GM23338 (cell line): ENCODE measurements at regions not wholly inside any gene's neighbourhood (a gene's known extent, or its start where the extent isn't known, plus 50 kb on each side); places are given as distances from the start of the nearest gene placed in this dataset.

Source experiments
- ATAC-seq: fragments of 200-7000 bp; cut with Tn5 transposase; 3 replicates; pipeline ENCODE4 v1.9.1; 2020
- DNase-seq: peaks from one replicate; pipeline ENCODE4 v3.0.0-alpha.2; 2015; ENCODE audit warnings: low spot score
- H2AFZ ChIP-seq: fragments of 200-600 bp; sonication (generic); 2 replicates; pipeline ENCODE4 v1.8.0; 2016; ENCODE audit warnings: antibody characterized with exemption, mild to moderate bottlenecking, moderate library complexity
- H3F3A ChIP-seq: fragments of 200-600 bp; sonication (generic); replicated peaks from 2 replicates; pipeline ENCODE4 v1.8.0; 2017; ENCODE audit warnings: antibody characterized with exemption, mixed run types, low read depth
- H3K27ac ChIP-seq: fragments of 200-600 bp; sonication (generic); 2 replicates; pipeline ENCODE4 v1.6.1; 2016; ENCODE audit warnings: low read depth
- H3K27me3 ChIP-seq: fragments of 200-600 bp; sonication (generic); 2 replicates; pipeline ENCODE4 v1.8.0; 2016; ENCODE audit warnings: mild to moderate bottlenecking, mixed run types, moderate library complexity; ENCODE audit not compliant: insufficient read depth
- H3K36me3 ChIP-seq: fragments of 200-600 bp; sonication (generic); 2 replicates; pipeline ENCODE4 v1.8.0; 2016; ENCODE audit warnings: mild to moderate bottlenecking; ENCODE audit not compliant: insufficient read depth
- H3K4me1 ChIP-seq: fragments of 200-600 bp; sonication (generic); 2 replicates; pipeline ENCODE4 v1.8.0; 2016; ENCODE audit warnings: mild to moderate bottlenecking, moderate library complexity; ENCODE audit not compliant: insufficient read depth
- H3K4me2 ChIP-seq: fragments of 200-600 bp; sonication (generic); 2 replicates; pipeline ENCODE4 v1.7.1; 2017; ENCODE audit warnings: mixed run types
- H3K4me3 ChIP-seq: fragments of 200-600 bp; sonication (generic); 2 replicates; pipeline ENCODE4 v1.6.1; 2016; ENCODE audit warnings: mixed run types
- H3K79me2 ChIP-seq: fragments of 200-600 bp; sonication (generic); replicated peaks from 2 replicates; pipeline ENCODE4 v1.8.0; 2017; ENCODE audit warnings: mild to moderate bottlenecking; ENCODE audit not compliant: insufficient read depth
- H3K9me2 ChIP-seq: fragments of 200-600 bp; sonication (generic); 2 replicates; pipeline ENCODE4 v1.8.0; 2017; ENCODE audit not compliant: insufficient read depth
- H4K20me1 ChIP-seq: fragments of 200-600 bp; sonication (generic); replicated peaks from 2 replicates; pipeline ENCODE4 v1.8.0; 2017; ENCODE audit warnings: mild to moderate bottlenecking; ENCODE audit not compliant: insufficient read depth
- H3K27ac Mint-ChIP-seq: 2 replicates; pipeline ENCODE4 v1.8.0; 2020; ENCODE audit warnings: inconsistent platforms, mild to moderate bottlenecking, moderate library complexity, mixed read lengths
- H3K27me3 Mint-ChIP-seq: 3 replicates; pipeline ENCODE4 v1.8.0; 2022; ENCODE audit warnings: low read depth, mild to moderate bottlenecking, moderate library complexity, mixed read lengths, inconsistent platforms; ENCODE audit not compliant: insufficient read depth, poor library complexity
- H3K36me3 Mint-ChIP-seq: 3 replicates; pipeline ENCODE4 v1.8.0; 2021; ENCODE audit warnings: low read depth, mild to moderate bottlenecking, inconsistent platforms, moderate library complexity, mixed read lengths
- H3K4me1 Mint-ChIP-seq: 3 replicates; pipeline ENCODE4 v1.8.0; 2020; ENCODE audit warnings: mild to moderate bottlenecking, inconsistent platforms, mixed read lengths
- H3K4me3 Mint-ChIP-seq: 3 replicates; pipeline ENCODE4 v1.8.0; 2021; ENCODE audit warnings: moderate library complexity, mild to moderate bottlenecking, inconsistent platforms, mixed read lengths
- H3K9me3 Mint-ChIP-seq: 3 replicates; pipeline ENCODE4 v1.8.0; 2020; ENCODE audit warnings: moderate library complexity, mild to moderate bottlenecking, inconsistent platforms, mixed read lengths
- CREB1 ChIP-seq: fragments of 250-450 bp; sonication (Bioruptor Pico); IDR thresholded peaks from 2 replicates; pipeline ENCODE4 v1.5.0; 2020; ENCODE audit warnings: low read depth, mild to moderate bottlenecking, moderate library complexity
- EZH2 ChIP-seq: fragments of 200-600 bp; sonication (generic); IDR thresholded peaks from one replicate; pipeline ENCODE4 v1.8.0; 2017; ENCODE audit warnings: antibody characterized with exemption, mild to moderate bottlenecking, low read depth; ENCODE audit not compliant: unreplicated experiment
- EZH2phosphoT487 ChIP-seq: fragments of 200-600 bp; sonication (generic); IDR thresholded peaks from one replicate; pipeline ENCODE4 v1.8.1; 2018; ENCODE audit warnings: antibody characterized with exemption; ENCODE audit not compliant: unreplicated experiment
- JUNB ChIP-seq: IDR thresholded peaks from one replicate; pipeline ENCODE4 v1.6.1; 2016; ENCODE audit warnings: antibody characterized with exemption; ENCODE audit not compliant: unreplicated experiment
- NANOG ChIP-seq: IDR thresholded peaks from 2 replicates; pipeline ENCODE4 v1.6.1; 2016; ENCODE audit warnings: antibody characterized with exemption, borderline replicate concordance
- TF ChIP-seq, protein P1 (sequence below): IDR thresholded peaks from one replicate; pipeline ENCODE4 v1.6.1; 2018; ENCODE audit warnings: antibody characterized with exemption; ENCODE audit not compliant: unreplicated experiment
- TF ChIP-seq, protein P2 (sequence below): fragments of 250-450 bp; sonication (Bioruptor Pico); IDR thresholded peaks from 2 replicates; pipeline ENCODE4 v1.5.0; 2020; ENCODE audit warnings: mild to moderate bottlenecking, moderate library complexity

DNA sequence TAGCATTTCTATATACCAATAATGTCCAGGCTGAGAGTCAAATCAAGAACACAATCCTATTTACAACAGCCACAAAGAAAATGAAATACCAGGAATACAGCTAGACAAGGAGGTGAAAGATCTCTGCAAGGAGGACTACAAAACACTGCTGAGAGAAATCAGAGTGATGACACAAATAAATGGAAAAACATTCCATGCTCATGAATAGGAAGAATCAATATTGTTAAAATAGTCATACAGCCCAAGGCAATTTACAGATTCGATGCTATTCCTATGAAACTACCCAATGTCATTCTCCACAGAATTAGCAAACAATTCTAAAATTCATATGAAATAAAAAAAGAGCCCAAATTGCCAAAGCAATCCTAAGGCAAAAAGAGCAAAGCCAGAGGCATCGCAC lies 116.8 kb upstream of the ZNF32 start (continued):
- TF ChIP-seq, protein P1, sequence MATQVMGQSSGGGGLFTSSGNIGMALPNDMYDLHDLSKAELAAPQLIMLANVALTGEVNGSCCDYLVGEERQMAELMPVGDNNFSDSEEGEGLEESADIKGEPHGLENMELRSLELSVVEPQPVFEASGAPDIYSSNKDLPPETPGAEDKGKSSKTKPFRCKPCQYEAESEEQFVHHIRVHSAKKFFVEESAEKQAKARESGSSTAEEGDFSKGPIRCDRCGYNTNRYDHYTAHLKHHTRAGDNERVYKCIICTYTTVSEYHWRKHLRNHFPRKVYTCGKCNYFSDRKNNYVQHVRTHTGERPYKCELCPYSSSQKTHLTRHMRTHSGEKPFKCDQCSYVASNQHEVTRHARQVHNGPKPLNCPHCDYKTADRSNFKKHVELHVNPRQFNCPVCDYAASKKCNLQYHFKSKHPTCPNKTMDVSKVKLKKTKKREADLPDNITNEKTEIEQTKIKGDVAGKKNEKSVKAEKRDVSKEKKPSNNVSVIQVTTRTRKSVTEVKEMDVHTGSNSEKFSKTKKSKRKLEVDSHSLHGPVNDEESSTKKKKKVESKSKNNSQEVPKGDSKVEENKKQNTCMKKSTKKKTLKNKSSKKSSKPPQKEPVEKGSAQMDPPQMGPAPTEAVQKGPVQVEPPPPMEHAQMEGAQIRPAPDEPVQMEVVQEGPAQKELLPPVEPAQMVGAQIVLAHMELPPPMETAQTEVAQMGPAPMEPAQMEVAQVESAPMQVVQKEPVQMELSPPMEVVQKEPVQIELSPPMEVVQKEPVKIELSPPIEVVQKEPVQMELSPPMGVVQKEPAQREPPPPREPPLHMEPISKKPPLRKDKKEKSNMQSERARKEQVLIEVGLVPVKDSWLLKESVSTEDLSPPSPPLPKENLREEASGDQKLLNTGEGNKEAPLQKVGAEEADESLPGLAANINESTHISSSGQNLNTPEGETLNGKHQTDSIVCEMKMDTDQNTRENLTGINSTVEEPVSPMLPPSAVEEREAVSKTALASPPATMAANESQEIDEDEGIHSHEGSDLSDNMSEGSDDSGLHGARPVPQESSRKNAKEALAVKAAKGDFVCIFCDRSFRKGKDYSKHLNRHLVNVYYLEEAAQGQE = no peak
- TF ChIP-seq JUNB = no peak
- no peak for TF ChIP-seq EZH2
- TF ChIP-seq, protein P2, sequence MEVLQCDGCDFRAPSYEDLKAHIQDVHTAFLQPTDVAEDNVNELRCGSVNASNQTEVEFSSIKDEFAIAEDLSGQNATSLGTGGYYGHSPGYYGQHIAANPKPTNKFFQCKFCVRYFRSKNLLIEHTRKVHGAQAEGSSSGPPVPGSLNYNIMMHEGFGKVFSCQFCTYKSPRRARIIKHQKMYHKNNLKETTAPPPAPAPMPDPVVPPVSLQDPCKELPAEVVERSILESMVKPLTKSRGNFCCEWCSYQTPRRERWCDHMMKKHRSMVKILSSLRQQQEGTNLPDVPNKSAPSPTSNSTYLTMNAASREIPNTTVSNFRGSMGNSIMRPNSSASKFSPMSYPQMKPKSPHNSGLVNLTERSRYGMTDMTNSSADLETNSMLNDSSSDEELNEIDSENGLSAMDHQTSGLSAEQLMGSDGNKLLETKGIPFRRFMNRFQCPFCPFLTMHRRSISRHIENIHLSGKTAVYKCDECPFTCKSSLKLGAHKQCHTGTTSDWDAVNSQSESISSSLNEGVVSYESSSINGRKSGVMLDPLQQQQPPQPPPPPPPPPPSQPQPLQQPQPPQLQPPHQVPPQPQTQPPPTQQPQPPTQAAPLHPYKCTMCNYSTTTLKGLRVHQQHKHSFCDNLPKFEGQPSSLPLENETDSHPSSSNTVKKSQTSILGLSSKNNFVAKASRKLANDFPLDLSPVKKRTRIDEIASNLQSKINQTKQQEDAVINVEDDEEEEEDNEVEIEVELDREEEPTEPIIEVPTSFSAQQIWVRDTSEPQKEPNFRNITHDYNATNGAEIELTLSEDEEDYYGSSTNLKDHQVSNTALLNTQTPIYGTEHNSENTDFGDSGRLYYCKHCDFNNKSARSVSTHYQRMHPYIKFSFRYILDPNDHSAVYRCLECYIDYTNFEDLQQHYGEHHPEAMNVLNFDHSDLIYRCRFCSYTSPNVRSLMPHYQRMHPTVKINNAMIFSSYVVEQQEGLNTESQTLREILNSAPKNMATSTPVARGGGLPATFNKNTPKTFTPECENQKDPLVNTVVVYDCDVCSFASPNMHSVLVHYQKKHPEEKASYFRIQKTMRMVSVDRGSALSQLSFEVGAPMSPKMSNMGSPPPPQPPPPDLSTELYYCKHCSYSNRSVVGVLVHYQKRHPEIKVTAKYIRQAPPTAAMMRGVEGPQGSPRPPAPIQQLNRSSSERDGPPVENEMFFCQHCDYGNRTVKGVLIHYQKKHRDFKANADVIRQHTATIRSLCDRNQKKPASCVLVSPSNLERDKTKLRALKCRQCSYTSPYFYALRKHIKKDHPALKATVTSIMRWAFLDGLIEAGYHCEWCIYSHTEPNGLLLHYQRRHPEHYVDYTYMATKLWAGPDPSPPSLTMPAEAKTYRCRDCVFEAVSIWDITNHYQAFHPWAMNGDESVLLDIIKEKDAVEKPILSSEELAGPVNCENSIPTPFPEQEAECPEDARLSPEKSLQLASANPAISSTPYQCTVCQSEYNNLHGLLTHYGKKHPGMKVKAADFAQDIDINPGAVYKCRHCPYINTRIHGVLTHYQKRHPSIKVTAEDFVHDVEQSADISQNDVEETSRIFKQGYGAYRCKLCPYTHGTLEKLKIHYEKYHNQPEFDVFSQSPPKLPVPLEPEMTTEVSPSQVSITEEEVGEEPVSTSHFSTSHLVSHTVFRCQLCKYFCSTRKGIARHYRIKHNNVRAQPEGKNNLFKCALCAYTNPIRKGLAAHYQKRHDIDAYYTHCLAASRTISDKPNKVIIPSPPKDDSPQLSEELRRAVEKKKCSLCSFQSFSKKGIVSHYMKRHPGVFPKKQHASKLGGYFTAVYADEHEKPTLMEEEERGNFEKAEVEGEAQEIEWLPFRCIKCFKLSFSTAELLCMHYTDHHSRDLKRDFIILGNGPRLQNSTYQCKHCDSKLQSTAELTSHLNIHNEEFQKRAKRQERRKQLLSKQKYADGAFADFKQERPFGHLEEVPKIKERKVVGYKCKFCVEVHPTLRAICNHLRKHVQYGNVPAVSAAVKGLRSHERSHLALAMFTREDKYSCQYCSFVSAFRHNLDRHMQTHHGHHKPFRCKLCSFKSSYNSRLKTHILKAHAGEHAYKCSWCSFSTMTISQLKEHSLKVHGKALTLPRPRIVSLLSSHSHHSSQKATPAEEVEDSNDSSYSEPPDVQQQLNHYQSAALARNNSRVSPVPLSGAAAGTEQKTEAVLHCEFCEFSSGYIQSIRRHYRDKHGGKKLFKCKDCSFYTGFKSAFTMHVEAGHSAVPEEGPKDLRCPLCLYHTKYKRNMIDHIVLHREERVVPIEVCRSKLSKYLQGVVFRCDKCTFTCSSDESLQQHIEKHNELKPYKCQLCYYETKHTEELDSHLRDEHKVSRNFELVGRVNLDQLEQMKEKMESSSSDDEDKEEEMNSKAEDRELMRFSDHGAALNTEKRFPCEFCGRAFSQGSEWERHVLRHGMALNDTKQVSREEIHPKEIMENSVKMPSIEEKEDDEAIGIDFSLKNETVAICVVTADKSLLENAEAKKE = no peak

GRCh38 chr10:43763846-43764245 lies 115.2 kb upstream of the ZNF32 start:
- Mint-ChIP-seq H3K27ac (no peak overlapping the region), H3K27me3 (no peaks in the 10 kb centered on the region), H3K4me1 (no peaks in the 10 kb centered on the region), H3K4me3 (no peak overlapping the region), H3K36me3 (no peaks in the 10 kb centered on the region), H3K9me3 (no peaks in the 10 kb centered on the region)
- Histone ChIP-seq H3K36me3 (no peaks in the 10 kb centered on the region), H4K20me1 (no peaks in the 10 kb centered on the region), H3K79me2 (no peaks in the 10 kb centered on the region), H3K4me3 (no peak overlapping the region), H3K4me2 (no peak overlapping the region), H2AFZ (no peak overlapping the region), H3K9me2 (0 out of 2 replicates have a peak, but pooled peaks cover under 1% of the 10 kb centered on the region), H3K27me3 (no peaks in the 10 kb centered on the region), H3K4me1 (no peaks in the 10 kb centered on the region), H3K27ac (no peak overlapping the region), H3F3A (no peaks in the 10 kb centered on the region)
- DNase-seq (no peak), ATAC-seq (no peak)
- TF ChIP-seq NANOG (no peak), CREB1 (no peak), EZH2phosphoT487 (no peak), EZH2 (no peak)
